ENCODE measurements at regions not wholly inside any gene's neighbourhood (a gene's known extent, or its start where the extent isn't known, plus 50 kb on each side); places are given as distances from the start of the nearest gene placed in this dataset.
"Not testable (repeated sequence)": the region's sequence is repeated elsewhere in the genome, so short reads cannot be mapped to it uniquely, and the experiment has no call there.

GRCh38 chr11:86144846-86145245 lies 76.0 kb upstream of the PICALM start:
- no peak for DNase-seq

- DNase-seq, result not testable (repeated sequence)
These were observed 75.2 kb upstream of the PICALM start for GRCh38 chr11:86144087-86144486.

- no peak for DNase-seq
These were observed 74.5 kb upstream of the PICALM start for GRCh38 chr11:86143087-86144030.

- no peak for DNase-seq
These were observed 73.3 kb upstream of the PICALM start for GRCh38 chr11:86142170-86142569.

- DNase-seq, result no peak
These were observed 72.8 kb upstream of the PICALM start for GRCh38 chr11:86141727-86142126.

- no peak for DNase-seq
These were observed 71.6 kb upstream of the PICALM start for GRCh38 chr11:86140334-86140990.

- peak; percentile 4 for DNase-seq
These were observed 70.1 kb upstream of the PICALM start for GRCh38 chr11:86138958-86139357.

- DNase-seq, result no peak
These were observed 67.7 kb upstream of the PICALM start for GRCh38 chr11:86136538-86136937.

- no peak for DNase-seq
These were observed 66.4 kb upstream of the PICALM start for GRCh38 chr11:86135319-86135714.

GRCh38 chr11:86134580-86135318 lies 65.9 kb upstream of the PICALM start:
- DNase-seq, result no peak

GRCh38 chr11:86132667-86133249 lies 63.9 kb upstream of the PICALM start:
- no peak for DNase-seq

- DNase-seq, result no peak
These were observed 61.1 kb upstream of the PICALM start for GRCh38 chr11:86129740-86130540.

- no peak for DNase-seq
These were observed 60.0 kb upstream of the PICALM start for GRCh38 chr11:86128914-86129313.

- DNase-seq, result no peak
These were observed 58.0 kb upstream of the PICALM start for GRCh38 chr11:86126862-86127261.

GRCh38 chr11:86124251-86125233 lies 55.7 kb upstream of the PICALM start:
- no peak for DNase-seq

- DNase-seq, result no peak
These were observed 53.9 kb upstream of the PICALM start for GRCh38 chr11:86122773-86123172.

- no peak for DNase-seq
These were observed 51.9 kb upstream of the PICALM start for GRCh38 chr11:86120807-86121206.

GRCh38 chr11:86119906-86120305 lies 51.0 kb upstream of the PICALM start:
- DNase-seq, result no peak

GRCh38 chr11:86119077-86119476 lies 50.2 kb upstream of the PICALM start:
- DNase-seq, result no peak

All from activated naive CD4-positive, alpha-beta T cell treated with Interleukin-2 at 50 U/mL for 16 hours (primary cell).